K562 (cell line): ENCODE measurements at regions not wholly inside any gene's neighbourhood (a gene's known extent, or its start where the extent isn't known, plus 50 kb on each side); places are given as distances from the start of the nearest gene placed in this dataset.
A peak's percentile ranks its signal among the peaks of the same experiment; 100 is the strongest.

Experiments
- ADNP ChIP-seq: fragments of 200-800 bp; sonication (Bioruptor generic); IDR thresholded peaks from 2 replicates; pipeline ENCODE4 v1.6.1; 2016; ENCODE audit warnings: missing genetic modification characterization, missing compliant biosample characterization
- ARHGAP35 ChIP-seq: fragments of 450-650 bp; IDR thresholded peaks from 2 replicates; pipeline ENCODE4 v1.6.1; 2018; ENCODE audit not compliant: partially characterized antibody
- FOSL1 ChIP-seq: fragments of 200-800 bp; sonication (Bioruptor generic); conservative IDR thresholded peaks from 2 replicates; pipeline ENCODE4 v1.6.1; 2016; ENCODE audit warnings: missing genetic modification characterization, missing compliant biosample characterization
- JUNB ChIP-seq: fragments of 450-650 bp; formaldehyde crosslinking; conservative IDR thresholded peaks from 2 replicates; pipeline ENCODE4 v1.4.0; 2020; ENCODE audit warnings: mild to moderate bottlenecking
- MCM7 ChIP-seq, 2 experiments: fragments of 450-650 bp; IDR thresholded peaks; 2 replicates each; pipeline ENCODE4 v1.6.1; 2016 to 2018
- NFIC ChIP-seq: fragments of 450-650 bp; IDR thresholded peaks from 2 replicates; pipeline ENCODE4 v1.6.1; 2017; ENCODE audit warnings: mild to moderate bottlenecking, inconsistent platforms
- RBM14 ChIP-seq: fragments of 200-400 bp; formaldehyde crosslinking; IDR thresholded peaks from 2 replicates; pipeline ENCODE4 v1.6.1; 2018; ENCODE audit warnings: low read depth, mild to moderate bottlenecking, low read length, moderate library complexity, borderline replicate concordance; ENCODE audit not compliant: insufficient read depth
- SNRNP70 ChIP-seq: fragments of 200-400 bp; formaldehyde crosslinking; optimal IDR thresholded peaks from 2 replicates; pipeline ENCODE3; 2017; ENCODE audit warnings: low read depth, low read length
- SOX6 ChIP-seq: fragments of 450-650 bp; IDR thresholded peaks from 2 replicates; pipeline ENCODE4 v1.6.1; 2014; ENCODE audit warnings: mild to moderate bottlenecking
- TEAD4 ChIP-seq, 2 experiments: sonication (generic) in 1 of 2; formaldehyde crosslinking in 1 of 2; IDR thresholded peaks; 2 replicates each; pipeline versions ENCODE4 v1.6.1 to v1.8.0; 2012 to 2022; ENCODE audit warnings: borderline replicate concordance in 1 of 2, inconsistent platforms in 1 of 2, low read length in 1 of 2, mild to moderate bottlenecking in 1 of 2, missing genetic modification reagents in 1 of 2
- ZBTB1 ChIP-seq: sonication (generic); formaldehyde crosslinking; IDR thresholded peaks from 2 replicates; pipeline ENCODE4 v1.8.1; 2023; ENCODE audit warnings: missing genetic modification reagents, low read depth, mild to moderate bottlenecking, borderline replicate concordance
- ZFPM2 ChIP-seq: fragments of 250-450 bp; sonication (Bioruptor Pico); IDR thresholded peaks from 2 replicates; pipeline ENCODE4 v1.5.1; 2022; ENCODE audit warnings: mild to moderate bottlenecking
- ZNF444 ChIP-seq: fragments of 250-450 bp; sonication (Bioruptor Pico); IDR thresholded peaks from 2 replicates; pipeline ENCODE4 v1.4.0; 2020; ENCODE audit warnings: mild to moderate bottlenecking, moderate library complexity
- TF ChIP-seq, protein P1 (sequence below): sonication (generic); formaldehyde crosslinking; IDR thresholded peaks from 2 replicates; pipeline ENCODE4 v1.8.0; 2023; ENCODE audit warnings: mild to moderate bottlenecking, missing genetic modification reagents
- TF ChIP-seq, protein P2 (sequence below): fragments of 250-450 bp; sonication (Bioruptor Pico); IDR thresholded peaks from 2 replicates; pipeline ENCODE4 v1.8.0; 2022; ENCODE audit warnings: inconsistent platforms, mild to moderate bottlenecking, moderate library complexity, borderline replicate concordance
- TF ChIP-seq, protein P3 (sequence below): fragments of 200-800 bp; sonication (Bioruptor generic); IDR thresholded peaks from 2 replicates; pipeline ENCODE4 v1.6.1; 2017; ENCODE audit warnings: missing genetic modification characterization, missing compliant biosample characterization
- TF ChIP-seq, protein P4 (sequence below): fragments of 250-450 bp; sonication (Bioruptor Pico); IDR thresholded peaks from 2 replicates; pipeline ENCODE4 v1.5.0; 2021; ENCODE audit warnings: mild to moderate bottlenecking, moderate library complexity

DNA sequence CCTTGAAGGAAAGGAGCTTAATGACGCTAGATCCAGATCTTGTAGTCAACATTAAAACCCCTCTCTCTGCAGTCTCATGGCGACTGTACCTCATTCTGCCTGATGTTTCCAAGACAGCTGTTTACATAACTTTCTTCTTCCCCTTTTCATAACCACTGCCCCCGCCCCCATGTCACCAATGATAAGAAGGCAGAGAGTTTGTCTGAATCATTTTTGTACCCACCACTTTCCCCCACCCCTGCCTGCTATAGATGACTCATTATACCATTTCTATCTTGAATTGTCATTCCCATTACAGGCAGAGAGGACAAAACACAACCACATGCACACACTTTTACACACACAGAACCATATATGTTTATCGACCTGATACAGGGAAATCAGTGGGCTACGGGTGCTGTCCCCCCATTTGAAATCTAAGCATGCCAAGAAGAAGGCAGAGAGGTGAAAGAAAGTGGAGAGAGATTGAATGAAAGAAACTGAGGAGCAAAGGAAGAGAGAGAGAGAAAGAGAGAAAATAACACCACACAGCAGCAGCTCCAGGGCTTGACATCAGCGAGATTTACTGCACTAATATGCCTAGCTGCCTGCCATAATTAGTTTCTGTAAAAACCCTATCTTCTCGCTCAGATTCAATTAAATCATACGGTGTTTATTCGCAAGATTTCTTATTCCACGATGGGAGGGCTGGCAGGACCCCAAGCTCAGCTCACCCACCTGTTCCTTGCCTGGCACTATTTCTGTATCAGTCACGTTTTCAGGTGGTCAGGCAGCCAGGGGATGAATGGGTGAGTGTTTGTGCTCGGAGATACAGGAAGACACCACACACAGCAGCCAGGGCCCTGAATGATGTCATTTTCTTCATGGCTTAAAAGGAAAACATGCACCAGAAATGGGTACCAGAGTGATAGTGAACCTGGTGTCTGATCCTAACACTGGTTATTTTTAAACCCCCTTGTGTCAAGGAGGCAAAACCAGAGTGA is 114.3 kb upstream of the SERP2 start (continued):
- TF ChIP-seq, protein P1, sequence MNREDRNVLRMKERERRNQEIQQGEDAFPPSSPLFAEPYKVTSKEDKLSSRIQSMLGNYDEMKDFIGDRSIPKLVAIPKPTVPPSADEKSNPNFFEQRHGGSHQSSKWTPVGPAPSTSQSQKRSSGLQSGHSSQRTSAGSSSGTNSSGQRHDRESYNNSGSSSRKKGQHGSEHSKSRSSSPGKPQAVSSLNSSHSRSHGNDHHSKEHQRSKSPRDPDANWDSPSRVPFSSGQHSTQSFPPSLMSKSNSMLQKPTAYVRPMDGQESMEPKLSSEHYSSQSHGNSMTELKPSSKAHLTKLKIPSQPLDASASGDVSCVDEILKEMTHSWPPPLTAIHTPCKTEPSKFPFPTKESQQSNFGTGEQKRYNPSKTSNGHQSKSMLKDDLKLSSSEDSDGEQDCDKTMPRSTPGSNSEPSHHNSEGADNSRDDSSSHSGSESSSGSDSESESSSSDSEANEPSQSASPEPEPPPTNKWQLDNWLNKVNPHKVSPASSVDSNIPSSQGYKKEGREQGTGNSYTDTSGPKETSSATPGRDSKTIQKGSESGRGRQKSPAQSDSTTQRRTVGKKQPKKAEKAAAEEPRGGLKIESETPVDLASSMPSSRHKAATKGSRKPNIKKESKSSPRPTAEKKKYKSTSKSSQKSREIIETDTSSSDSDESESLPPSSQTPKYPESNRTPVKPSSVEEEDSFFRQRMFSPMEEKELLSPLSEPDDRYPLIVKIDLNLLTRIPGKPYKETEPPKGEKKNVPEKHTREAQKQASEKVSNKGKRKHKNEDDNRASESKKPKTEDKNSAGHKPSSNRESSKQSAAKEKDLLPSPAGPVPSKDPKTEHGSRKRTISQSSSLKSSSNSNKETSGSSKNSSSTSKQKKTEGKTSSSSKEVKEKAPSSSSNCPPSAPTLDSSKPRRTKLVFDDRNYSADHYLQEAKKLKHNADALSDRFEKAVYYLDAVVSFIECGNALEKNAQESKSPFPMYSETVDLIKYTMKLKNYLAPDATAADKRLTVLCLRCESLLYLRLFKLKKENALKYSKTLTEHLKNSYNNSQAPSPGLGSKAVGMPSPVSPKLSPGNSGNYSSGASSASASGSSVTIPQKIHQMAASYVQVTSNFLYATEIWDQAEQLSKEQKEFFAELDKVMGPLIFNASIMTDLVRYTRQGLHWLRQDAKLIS (CRISPR knock-in tag) = no peak
- TF ChIP-seq, protein P2, sequence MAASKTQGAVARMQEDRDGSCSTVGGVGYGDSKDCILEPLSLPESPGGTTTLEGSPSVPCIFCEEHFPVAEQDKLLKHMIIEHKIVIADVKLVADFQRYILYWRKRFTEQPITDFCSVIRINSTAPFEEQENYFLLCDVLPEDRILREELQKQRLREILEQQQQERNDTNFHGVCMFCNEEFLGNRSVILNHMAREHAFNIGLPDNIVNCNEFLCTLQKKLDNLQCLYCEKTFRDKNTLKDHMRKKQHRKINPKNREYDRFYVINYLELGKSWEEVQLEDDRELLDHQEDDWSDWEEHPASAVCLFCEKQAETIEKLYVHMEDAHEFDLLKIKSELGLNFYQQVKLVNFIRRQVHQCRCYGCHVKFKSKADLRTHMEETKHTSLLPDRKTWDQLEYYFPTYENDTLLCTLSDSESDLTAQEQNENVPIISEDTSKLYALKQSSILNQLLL = no peak
- TF ChIP-seq ZFPM2 (CRISPR knock-in tag) (no peak), NFIC (no peak), TEAD4 (IDR thresholded peaks at IDR 0.05; ENCODE audit: low read length) (peak; percentile 55; the same call in 1 of the 2 replicates), TEAD4 (CRISPR knock-in tag; IDR thresholded peaks at IDR 0.05; ENCODE audit: borderline replicate concordance) (no peak), ZNF444 (CRISPR knock-in tag) (no peak), JUNB (no peak), RBM14 (no peak), ARHGAP35 (no peak), ZBTB1 (no peak), ADNP (tag) (no peak), FOSL1 (tag) (peak; percentile 96), MCM7 (IDR thresholded peaks at IDR 0.05) (no peak), SOX6 (peak; percentile 33; the same call in 1 of the 2 replicates), SNRNP70 (no peak)
- TF ChIP-seq, protein P3, sequence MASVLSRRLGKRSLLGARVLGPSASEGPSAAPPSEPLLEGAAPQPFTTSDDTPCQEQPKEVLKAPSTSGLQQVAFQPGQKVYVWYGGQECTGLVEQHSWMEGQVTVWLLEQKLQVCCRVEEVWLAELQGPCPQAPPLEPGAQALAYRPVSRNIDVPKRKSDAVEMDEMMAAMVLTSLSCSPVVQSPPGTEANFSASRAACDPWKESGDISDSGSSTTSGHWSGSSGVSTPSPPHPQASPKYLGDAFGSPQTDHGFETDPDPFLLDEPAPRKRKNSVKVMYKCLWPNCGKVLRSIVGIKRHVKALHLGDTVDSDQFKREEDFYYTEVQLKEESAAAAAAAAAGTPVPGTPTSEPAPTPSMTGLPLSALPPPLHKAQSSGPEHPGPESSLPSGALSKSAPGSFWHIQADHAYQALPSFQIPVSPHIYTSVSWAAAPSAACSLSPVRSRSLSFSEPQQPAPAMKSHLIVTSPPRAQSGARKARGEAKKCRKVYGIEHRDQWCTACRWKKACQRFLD (CRISPR knock-in tag) = no peak
- TF ChIP-seq, protein P4, sequence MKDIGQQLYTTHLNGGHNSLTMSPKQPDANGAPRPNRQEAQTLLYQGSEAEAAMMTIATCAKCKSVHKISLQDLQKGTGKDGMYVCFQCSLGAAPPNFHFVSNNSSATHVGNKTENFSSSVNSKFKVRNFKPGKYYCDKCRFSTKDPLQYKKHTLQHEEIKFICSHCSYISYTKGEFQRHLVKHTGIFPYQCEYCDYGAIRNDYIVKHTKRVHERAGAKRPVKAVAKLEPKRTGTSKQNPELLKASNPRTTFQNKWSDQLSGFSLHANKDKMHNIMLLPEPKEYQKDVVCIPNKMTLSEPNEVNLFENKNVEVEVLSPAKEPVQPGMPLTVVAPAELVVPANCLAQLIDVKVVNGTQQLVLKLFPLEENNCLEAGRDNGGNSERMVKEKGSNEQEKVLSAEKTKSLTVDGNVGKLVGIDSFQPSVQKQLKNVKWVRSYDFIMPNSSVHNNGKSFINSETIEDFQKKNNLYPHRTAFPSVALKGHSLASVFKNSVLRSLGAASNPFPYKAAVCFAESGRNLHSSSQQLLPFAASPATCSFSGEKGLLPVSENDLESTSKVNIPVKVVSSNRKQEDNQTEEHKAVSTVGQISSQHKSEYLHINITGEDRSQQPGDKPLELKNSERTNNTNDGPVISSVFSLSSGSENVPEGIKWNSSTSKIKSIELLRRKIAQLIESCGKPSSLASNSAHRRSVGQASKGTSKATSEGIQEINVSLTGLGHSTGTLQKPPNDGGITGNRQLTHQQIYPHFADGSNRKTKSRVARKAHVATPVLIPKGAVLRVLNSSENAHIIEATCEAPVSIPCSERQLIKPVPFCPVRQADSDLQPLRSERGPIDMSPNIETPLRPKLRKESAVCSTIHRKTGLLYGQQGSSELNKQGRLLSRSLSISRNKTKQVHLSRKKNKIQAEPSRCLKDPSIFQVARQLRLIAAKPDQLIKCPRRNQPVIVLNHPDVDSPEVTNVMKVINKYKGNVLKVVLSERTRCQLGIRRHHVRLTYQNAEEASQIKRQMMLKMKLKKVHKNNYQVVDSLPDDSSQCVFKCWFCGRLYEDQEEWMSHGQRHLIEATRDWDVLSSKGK (CRISPR knock-in tag) = no peak
